ENCODE measurements at regions not wholly inside any gene's neighbourhood (a gene's known extent, or its start where the extent isn't known, plus 50 kb on each side); places are given as distances from the start of the nearest gene placed in this dataset.

DNA sequence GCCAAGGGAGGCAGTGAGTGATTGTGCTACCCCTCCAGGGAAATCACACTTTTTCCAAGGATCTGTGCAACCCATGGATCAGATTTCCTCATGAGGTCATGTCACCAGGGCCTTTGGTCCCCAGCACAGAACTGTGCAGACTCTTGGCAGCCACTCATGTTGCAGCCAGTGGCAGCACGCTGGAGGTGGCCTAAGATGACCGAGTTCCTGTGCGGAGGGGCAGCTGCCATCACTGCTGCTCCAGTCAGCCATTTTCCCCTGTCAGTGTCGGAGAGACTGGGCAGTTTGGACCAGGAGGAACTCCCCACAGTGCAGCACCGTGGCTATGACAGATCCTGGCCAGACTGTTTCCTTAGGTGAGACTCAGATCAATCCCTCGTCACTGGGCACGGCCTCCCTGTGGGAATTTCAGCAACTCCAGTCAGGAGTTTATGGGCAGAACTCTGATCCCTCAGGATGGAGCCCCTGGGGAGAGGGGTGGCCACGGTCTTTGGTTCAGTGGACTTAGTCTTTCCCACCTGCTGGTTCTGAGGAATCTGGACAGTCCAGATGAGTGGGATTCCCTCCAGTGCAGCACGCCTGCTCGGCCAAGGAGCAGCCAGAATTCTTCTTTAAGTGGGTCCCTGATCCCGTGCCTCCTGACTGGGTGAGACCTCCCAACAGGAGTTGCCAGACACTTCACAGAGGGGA, 194.6 kb upstream of the CARD18 start:
- no peak overlapping the region for H3K27ac ChIP-seq (ENCODE audit: low read length)
- no peaks in the 10 kb centered on the region for H3K27me3 ChIP-seq (ENCODE audit: insufficient read depth, low read depth, low read length)
- no peaks in the 10 kb centered on the region for H3K9me2 ChIP-seq (ENCODE audit: insufficient read depth, low read length)
- no peak overlapping the region for H3K9ac ChIP-seq (ENCODE audit: low read length)
- no peaks in the 10 kb centered on the region for H3F3A ChIP-seq (ENCODE audit: insufficient read depth, low read length, poor library complexity, severe bottlenecking)
- no peak for TF ChIP-seq EP300 (conservative IDR thresholded peaks at IDR 0.05; ENCODE audit: poor library complexity, severe bottlenecking)
- TF ChIP-seq MXI1 (conservative IDR thresholded peaks at IDR 0.05; ENCODE audit: poor library complexity, severe bottlenecking), result no peak
- TF ChIP-seq RAD21 (conservative IDR thresholded peaks at IDR 0.05), result no peak
- no peak for TF ChIP-seq SMC3 (conservative IDR thresholded peaks at IDR 0.05; ENCODE audit: poor library complexity)
- TF ChIP-seq TAF1 (IDR thresholded peaks at IDR 0.05; ENCODE audit: low read depth), result no peak
- no peak for TF ChIP-seq POLR2AphosphoS5 (IDR thresholded peaks at IDR 0.05)
- TF ChIP-seq EZH2 (IDR thresholded peaks at IDR 0.05; ENCODE audit: borderline replicate concordance, insufficient read depth, low read length, poor library complexity, severe bottlenecking), result no peak
- TF ChIP-seq, protein P1, sequence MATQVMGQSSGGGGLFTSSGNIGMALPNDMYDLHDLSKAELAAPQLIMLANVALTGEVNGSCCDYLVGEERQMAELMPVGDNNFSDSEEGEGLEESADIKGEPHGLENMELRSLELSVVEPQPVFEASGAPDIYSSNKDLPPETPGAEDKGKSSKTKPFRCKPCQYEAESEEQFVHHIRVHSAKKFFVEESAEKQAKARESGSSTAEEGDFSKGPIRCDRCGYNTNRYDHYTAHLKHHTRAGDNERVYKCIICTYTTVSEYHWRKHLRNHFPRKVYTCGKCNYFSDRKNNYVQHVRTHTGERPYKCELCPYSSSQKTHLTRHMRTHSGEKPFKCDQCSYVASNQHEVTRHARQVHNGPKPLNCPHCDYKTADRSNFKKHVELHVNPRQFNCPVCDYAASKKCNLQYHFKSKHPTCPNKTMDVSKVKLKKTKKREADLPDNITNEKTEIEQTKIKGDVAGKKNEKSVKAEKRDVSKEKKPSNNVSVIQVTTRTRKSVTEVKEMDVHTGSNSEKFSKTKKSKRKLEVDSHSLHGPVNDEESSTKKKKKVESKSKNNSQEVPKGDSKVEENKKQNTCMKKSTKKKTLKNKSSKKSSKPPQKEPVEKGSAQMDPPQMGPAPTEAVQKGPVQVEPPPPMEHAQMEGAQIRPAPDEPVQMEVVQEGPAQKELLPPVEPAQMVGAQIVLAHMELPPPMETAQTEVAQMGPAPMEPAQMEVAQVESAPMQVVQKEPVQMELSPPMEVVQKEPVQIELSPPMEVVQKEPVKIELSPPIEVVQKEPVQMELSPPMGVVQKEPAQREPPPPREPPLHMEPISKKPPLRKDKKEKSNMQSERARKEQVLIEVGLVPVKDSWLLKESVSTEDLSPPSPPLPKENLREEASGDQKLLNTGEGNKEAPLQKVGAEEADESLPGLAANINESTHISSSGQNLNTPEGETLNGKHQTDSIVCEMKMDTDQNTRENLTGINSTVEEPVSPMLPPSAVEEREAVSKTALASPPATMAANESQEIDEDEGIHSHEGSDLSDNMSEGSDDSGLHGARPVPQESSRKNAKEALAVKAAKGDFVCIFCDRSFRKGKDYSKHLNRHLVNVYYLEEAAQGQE (IDR thresholded peaks at IDR 0.05; ENCODE audit: borderline replicate concordance), result no peak
- TF ChIP-seq, protein P2, sequence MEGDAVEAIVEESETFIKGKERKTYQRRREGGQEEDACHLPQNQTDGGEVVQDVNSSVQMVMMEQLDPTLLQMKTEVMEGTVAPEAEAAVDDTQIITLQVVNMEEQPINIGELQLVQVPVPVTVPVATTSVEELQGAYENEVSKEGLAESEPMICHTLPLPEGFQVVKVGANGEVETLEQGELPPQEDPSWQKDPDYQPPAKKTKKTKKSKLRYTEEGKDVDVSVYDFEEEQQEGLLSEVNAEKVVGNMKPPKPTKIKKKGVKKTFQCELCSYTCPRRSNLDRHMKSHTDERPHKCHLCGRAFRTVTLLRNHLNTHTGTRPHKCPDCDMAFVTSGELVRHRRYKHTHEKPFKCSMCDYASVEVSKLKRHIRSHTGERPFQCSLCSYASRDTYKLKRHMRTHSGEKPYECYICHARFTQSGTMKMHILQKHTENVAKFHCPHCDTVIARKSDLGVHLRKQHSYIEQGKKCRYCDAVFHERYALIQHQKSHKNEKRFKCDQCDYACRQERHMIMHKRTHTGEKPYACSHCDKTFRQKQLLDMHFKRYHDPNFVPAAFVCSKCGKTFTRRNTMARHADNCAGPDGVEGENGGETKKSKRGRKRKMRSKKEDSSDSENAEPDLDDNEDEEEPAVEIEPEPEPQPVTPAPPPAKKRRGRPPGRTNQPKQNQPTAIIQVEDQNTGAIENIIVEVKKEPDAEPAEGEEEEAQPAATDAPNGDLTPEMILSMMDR (IDR thresholded peaks at IDR 0.05; ENCODE audit: poor library complexity, severe bottlenecking), result no peak
- H3K9me3 ChIP-seq (ENCODE audit: low read length), result peaks cover 4% of the 10 kb centered on the region
- H3K4me3 ChIP-seq (ENCODE audit: low read length), result no peak overlapping the region
- H3K4me2 ChIP-seq (ENCODE audit: low read length), result no peak overlapping the region
- no peak overlapping the region for H2AFZ ChIP-seq (ENCODE audit: low read depth, low read length)
- H3K36me3 ChIP-seq (ENCODE audit: insufficient read depth, low read length), result no peaks in the 10 kb centered on the region
- H3K79me2 ChIP-seq (replicated peaks; ENCODE audit: insufficient read depth, low read length), result no peaks in the 10 kb centered on the region
- no peaks in the 10 kb centered on the region for H4K20me1 ChIP-seq (ENCODE audit: insufficient read depth)

DNA sequence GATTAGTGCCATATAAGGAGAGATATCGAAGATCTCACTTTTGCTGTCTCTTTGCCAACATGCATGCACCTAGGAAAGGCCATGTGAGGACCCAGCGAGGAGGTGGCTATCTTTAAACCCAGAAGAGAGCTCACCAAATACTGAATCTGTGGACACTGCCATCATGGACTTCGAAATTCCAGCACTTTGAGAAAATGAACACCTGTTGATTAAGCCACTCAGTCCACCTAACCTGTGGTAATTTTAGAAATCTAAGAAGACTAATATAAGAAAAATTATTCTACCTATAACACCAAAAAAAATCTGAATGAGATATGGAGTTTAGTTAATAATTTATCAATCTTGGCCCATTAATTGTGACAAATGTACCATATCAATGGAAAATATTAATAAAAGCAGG, 193.6 kb upstream of the CARD18 start:
- Histone ChIP-seq H3K27ac (ENCODE audit: low read length) (no peak overlapping the region), H4K20me1 (ENCODE audit: insufficient read depth) (no peaks in the 10 kb centered on the region), H3K9me2 (ENCODE audit: insufficient read depth, low read length) (no peaks in the 10 kb centered on the region), H3K4me2 (ENCODE audit: low read length) (no peak overlapping the region), H3K9me3 (ENCODE audit: low read length) (peaks cover 4% of the 10 kb centered on the region), H3K4me3 (ENCODE audit: low read length) (no peak overlapping the region), H3K79me2 (replicated peaks; ENCODE audit: insufficient read depth, low read length) (no peaks in the 10 kb centered on the region), H3K36me3 (ENCODE audit: insufficient read depth, low read length) (no peaks in the 10 kb centered on the region), H3K27me3 (ENCODE audit: insufficient read depth, low read depth, low read length) (no peaks in the 10 kb centered on the region), H3K9ac (ENCODE audit: low read length) (no peak overlapping the region), H3F3A (ENCODE audit: insufficient read depth, low read length, poor library complexity, severe bottlenecking) (no peaks in the 10 kb centered on the region), H2AFZ (ENCODE audit: low read depth, low read length) (no peak overlapping the region)
- TF ChIP-seq, protein P2 (IDR thresholded peaks at IDR 0.05; ENCODE audit: poor library complexity, severe bottlenecking), result no peak
- TF ChIP-seq POLR2AphosphoS5 (IDR thresholded peaks at IDR 0.05) (no peak), RAD21 (conservative IDR thresholded peaks at IDR 0.05) (no peak), EZH2 (IDR thresholded peaks at IDR 0.05; ENCODE audit: borderline replicate concordance, insufficient read depth, low read length, poor library complexity, severe bottlenecking) (no peak), MXI1 (conservative IDR thresholded peaks at IDR 0.05; ENCODE audit: poor library complexity, severe bottlenecking) (no peak), TAF1 (IDR thresholded peaks at IDR 0.05; ENCODE audit: low read depth) (no peak), SMC3 (conservative IDR thresholded peaks at IDR 0.05; ENCODE audit: poor library complexity) (no peak), EP300 (conservative IDR thresholded peaks at IDR 0.05; ENCODE audit: poor library complexity, severe bottlenecking) (no peak)
- TF ChIP-seq, protein P1 (IDR thresholded peaks at IDR 0.05; ENCODE audit: borderline replicate concordance), result no peak
